ENCODE measurements at regions not wholly inside any gene's neighbourhood (a gene's known extent, or its start where the extent isn't known, plus 50 kb on each side); places are given as distances from the start of the nearest gene placed in this dataset.

DNA sequence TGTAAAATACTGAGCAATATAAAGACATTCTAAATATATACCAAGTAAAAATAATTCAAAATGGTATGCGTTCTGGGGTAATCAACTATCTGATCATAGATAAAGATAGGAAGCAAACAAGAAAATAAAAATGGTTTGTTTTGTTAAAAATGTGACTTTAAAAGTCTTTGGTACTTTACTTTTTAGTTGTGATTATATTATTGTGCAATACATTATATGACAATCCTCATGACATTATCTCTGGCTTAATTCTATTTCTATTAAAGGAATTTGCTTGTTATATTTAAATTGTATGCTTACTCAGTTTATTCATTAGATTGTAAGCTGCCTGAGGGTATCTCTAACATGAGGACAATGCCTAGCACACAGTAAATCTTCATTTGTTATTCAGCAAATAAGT is 477.9 kb downstream of the TMEM38B start:
- TF ChIP-seq, protein P1, sequence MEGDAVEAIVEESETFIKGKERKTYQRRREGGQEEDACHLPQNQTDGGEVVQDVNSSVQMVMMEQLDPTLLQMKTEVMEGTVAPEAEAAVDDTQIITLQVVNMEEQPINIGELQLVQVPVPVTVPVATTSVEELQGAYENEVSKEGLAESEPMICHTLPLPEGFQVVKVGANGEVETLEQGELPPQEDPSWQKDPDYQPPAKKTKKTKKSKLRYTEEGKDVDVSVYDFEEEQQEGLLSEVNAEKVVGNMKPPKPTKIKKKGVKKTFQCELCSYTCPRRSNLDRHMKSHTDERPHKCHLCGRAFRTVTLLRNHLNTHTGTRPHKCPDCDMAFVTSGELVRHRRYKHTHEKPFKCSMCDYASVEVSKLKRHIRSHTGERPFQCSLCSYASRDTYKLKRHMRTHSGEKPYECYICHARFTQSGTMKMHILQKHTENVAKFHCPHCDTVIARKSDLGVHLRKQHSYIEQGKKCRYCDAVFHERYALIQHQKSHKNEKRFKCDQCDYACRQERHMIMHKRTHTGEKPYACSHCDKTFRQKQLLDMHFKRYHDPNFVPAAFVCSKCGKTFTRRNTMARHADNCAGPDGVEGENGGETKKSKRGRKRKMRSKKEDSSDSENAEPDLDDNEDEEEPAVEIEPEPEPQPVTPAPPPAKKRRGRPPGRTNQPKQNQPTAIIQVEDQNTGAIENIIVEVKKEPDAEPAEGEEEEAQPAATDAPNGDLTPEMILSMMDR (IDR thresholded peaks at IDR 0.05) = no peak
- no peak for TF ChIP-seq POLR2A (IDR thresholded peaks at IDR 0.05)
